Breast epithelium (tissue), 3 donors: ENCODE measurements at regions not wholly inside any gene's neighbourhood (a gene's known extent, or its start where the extent isn't known, plus 50 kb on each side); places are given as distances from the start of the nearest gene placed in this dataset.

Experiments
- POLR2A ChIP-seq: fragments of 450-650 bp; IDR thresholded peaks from one replicate; pipeline ENCODE4 v1.6.1; 2016; ENCODE audit warnings: antibody characterized with exemption, mild to moderate bottlenecking, moderate library complexity
- POLR2AphosphoS5 ChIP-seq, 3 donors: sonication (generic); formaldehyde crosslinking; IDR thresholded peaks; one replicate each; pipeline ENCODE4 v1.6.1; 2017; ENCODE audit warnings: antibody characterized with exemption in 3 of 3
- TF ChIP-seq, protein P1 (sequence below), 3 donors: fragments of 450-650 bp; IDR thresholded peaks; one replicate each; pipeline ENCODE4 v1.5.1; 2016 to 2017; ENCODE audit warnings: antibody characterized with exemption in 3 of 3, mild to moderate bottlenecking in 3 of 3, moderate library complexity in 3 of 3

DNA sequence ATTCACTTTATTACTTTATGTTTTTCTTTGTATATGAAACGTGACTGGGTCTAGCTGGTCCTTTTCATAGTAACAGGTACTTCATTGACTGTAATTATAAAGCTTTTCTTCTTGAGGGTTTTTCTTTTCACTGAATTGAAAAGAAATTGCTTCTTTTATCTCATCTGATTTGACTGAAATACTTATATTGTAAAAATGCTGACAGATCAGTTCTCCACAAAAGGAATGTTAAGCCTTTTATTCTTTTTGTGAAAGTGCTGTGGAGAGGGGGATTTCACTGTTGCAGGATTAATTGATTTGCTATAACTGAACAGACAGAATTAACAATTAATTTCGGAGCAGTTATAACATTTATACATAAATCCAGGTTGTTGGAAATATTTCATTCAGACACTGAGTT is 2043.6 kb upstream of the C9orf72 start:
- TF ChIP-seq POLR2A (no peak), POLR2AphosphoS5 (IDR thresholded peaks at IDR 0.05) (no peak)
- TF ChIP-seq, protein P1, sequence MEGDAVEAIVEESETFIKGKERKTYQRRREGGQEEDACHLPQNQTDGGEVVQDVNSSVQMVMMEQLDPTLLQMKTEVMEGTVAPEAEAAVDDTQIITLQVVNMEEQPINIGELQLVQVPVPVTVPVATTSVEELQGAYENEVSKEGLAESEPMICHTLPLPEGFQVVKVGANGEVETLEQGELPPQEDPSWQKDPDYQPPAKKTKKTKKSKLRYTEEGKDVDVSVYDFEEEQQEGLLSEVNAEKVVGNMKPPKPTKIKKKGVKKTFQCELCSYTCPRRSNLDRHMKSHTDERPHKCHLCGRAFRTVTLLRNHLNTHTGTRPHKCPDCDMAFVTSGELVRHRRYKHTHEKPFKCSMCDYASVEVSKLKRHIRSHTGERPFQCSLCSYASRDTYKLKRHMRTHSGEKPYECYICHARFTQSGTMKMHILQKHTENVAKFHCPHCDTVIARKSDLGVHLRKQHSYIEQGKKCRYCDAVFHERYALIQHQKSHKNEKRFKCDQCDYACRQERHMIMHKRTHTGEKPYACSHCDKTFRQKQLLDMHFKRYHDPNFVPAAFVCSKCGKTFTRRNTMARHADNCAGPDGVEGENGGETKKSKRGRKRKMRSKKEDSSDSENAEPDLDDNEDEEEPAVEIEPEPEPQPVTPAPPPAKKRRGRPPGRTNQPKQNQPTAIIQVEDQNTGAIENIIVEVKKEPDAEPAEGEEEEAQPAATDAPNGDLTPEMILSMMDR (IDR thresholded peaks at IDR 0.05): no peak
